ENCODE measurements at regions not wholly inside any gene's neighbourhood (a gene's known extent, or its start where the extent isn't known, plus 50 kb on each side); places are given as distances from the start of the nearest gene placed in this dataset.
"Not testable (repeated sequence)": the region's sequence is repeated elsewhere in the genome, so short reads cannot be mapped to it uniquely, and the experiment has no call there.

DNA sequence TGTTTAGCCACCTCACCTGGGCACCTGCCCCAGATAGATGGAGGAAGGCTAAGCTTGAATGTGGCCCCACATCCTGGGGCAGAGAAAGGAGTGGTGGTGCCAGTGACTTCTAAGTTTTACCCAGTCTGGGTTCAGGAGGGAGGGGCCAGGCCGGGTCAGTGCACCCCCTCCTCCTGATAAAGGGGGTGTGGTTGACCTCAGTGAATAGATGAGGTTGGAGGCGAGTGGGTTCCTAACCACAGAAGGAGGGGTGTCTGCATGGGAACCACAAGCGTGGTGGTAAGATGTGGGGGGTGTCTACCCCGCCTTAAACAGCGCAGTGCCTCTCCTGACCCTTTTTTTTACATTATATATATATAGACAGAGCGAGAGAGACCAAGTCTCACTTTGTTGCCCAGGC is 105.3 kb upstream of the KCTD7 start:
- Histone ChIP-seq H2AFZ (ENCODE audit: low read depth, low read length) (no peak overlapping the region), H3K27me3 (ENCODE audit: control insufficient read depth in 2 of 2, insufficient read depth in 2 of 2, low read length in 2 of 2) (no peaks in the 10 kb centered on the region), H3K36me3 (ENCODE audit: control insufficient read depth in 2 of 2, extremely low read depth in 1 of 2, insufficient read depth in 2 of 2, low read length in 2 of 2) (no peaks in the 10 kb centered on the region), H3K79me2 (ENCODE audit: control insufficient read depth, insufficient read depth, low read length) (no peaks in the 10 kb centered on the region), H3K27ac (ENCODE audit: insufficient read depth, low read depth, low read length) (no peak overlapping the region), H3K9ac (replicated peaks; ENCODE audit: extremely low read depth, insufficient read depth, low read length) (no peak overlapping the region), H3K4me3 (replicated peaks in 1 of 3; ENCODE audit: insufficient read depth in 1 of 3, low read depth in 1 of 3, low read length in 3 of 3) (no peak overlapping the region), H3K9me3 (replicated peaks; ENCODE audit: control insufficient read depth, insufficient read depth, low read length) (no peaks in the 10 kb centered on the region), H3K4me2 (ENCODE audit: insufficient read depth, low read length) (no peak overlapping the region), H3K4me1 (ENCODE audit: control insufficient read depth, extremely low read depth, insufficient read depth, low read length) (no peaks in the 10 kb centered on the region), H4K20me1 (replicated peaks; ENCODE audit: control insufficient read depth, extremely low read depth, insufficient read depth, low read length) (no peaks in the 10 kb centered on the region), H3K9me1 (replicated peaks; ENCODE audit: control insufficient read depth, extremely low read depth, insufficient read depth, low read length) (no peaks in the 10 kb centered on the region)
- DNase-seq (ENCODE audit: low read depth, low spot score) (no peak), FAIRE-seq (no peak)
- ChIA-PET POLR2A (no interaction called here), CTCF (no interaction called here)
- BruUV-seq (replicated peaks) = no TSS peak
- dilution Hi-C loops (cut with MboI; ENCODE audit: extremely low pct_ligation_motif_present, low sequenced_read_pairs) (no loop called here), intact Hi-C loops (cut with micrococcal nuclease) (no loop called here)
- TF ChIP-seq FOS (IDR thresholded peaks at IDR 0.05; ENCODE audit: borderline replicate concordance, insufficient read depth, low read length) (no peak), GATA2 (IDR thresholded peaks at IDR 0.05; ENCODE audit: insufficient read depth, insufficient read length, low read depth, low read length) (no peak), POLR2AphosphoS5 (IDR thresholded peaks at IDR 0.05; ENCODE audit: insufficient read depth, low read depth, low read length) (no peak), EZH2 (IDR thresholded peaks at IDR 0.05; ENCODE audit: borderline replicate concordance, low read depth, low read length, severe bottlenecking) (no peak), JUN (IDR thresholded peaks at IDR 0.05; ENCODE audit: borderline replicate concordance, insufficient read depth, insufficient read length, low read depth) (no peak), MYC (IDR thresholded peaks at IDR 0.05; ENCODE audit: low read depth, low read length) (no peak), POLR2A (IDR thresholded peaks at IDR 0.05; ENCODE audit: low read depth, low read length) (no peak)
- TF ChIP-seq, protein P1, sequence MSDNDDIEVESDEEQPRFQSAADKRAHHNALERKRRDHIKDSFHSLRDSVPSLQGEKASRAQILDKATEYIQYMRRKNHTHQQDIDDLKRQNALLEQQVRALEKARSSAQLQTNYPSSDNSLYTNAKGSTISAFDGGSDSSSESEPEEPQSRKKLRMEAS (IDR thresholded peaks at IDR 0.05; ENCODE audit: insufficient read depth, insufficient read length) = no peak

DNA sequence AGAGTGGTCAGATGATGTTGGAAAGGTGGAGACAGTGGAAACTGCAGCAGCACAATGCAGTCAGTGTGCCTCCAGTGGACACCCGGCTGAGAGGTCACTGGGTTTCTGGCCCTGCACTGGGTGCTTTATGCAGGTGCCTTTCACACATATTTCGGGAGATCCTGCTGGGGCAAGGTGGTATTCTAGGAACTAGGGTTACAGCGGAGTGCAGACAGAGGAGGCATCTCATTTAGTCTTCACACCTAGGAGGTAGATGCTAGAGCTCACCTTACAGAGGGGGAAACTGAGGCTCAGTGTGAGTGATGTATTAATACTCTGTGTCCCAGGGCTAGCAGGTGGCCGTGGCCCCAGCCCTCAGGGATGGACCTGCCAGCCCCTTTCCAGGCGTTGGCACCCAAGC is 103.9 kb upstream of the KCTD7 start:
- no peak overlapping the region for H3K27ac ChIP-seq (ENCODE audit: insufficient read depth, low read depth, low read length)
- ChIA-PET POLR2A (no interaction called here), CTCF (interaction anchor here (1.2 to 1.3 kb wide), 2 partner anchors 111 to 494 kb away, joined by 3 read pairs; no protein-coding TSS in a partner anchor)
- no peaks in the 10 kb centered on the region for H3K9me1 ChIP-seq (replicated peaks; ENCODE audit: control insufficient read depth, extremely low read depth, insufficient read depth, low read length)
- FAIRE-seq (no peak), DNase-seq (ENCODE audit: low read depth, low spot score) (no peak)
- no peaks in the 10 kb centered on the region for H3K79me2 ChIP-seq (ENCODE audit: control insufficient read depth, insufficient read depth, low read length)
- H3K4me1 ChIP-seq (ENCODE audit: control insufficient read depth, extremely low read depth, insufficient read depth, low read length) = no peaks in the 10 kb centered on the region
- intact Hi-C loops (cut with micrococcal nuclease) (no loop called here), dilution Hi-C loops (cut with MboI; ENCODE audit: extremely low pct_ligation_motif_present, low sequenced_read_pairs) (no loop called here)
- TF ChIP-seq EZH2 (IDR thresholded peaks at IDR 0.05; ENCODE audit: borderline replicate concordance, low read depth, low read length, severe bottlenecking) = no peak
- no peak overlapping the region for H3K4me3 ChIP-seq (replicated peaks in 1 of 3; ENCODE audit: insufficient read depth in 1 of 3, low read depth in 1 of 3, low read length in 3 of 3)
- no peaks in the 10 kb centered on the region for H3K36me3 ChIP-seq (ENCODE audit: control insufficient read depth in 2 of 2, extremely low read depth in 1 of 2, insufficient read depth in 2 of 2, low read length in 2 of 2)
- H3K4me2 ChIP-seq (ENCODE audit: insufficient read depth, low read length) = no peak overlapping the region
- no TSS peak for BruUV-seq (replicated peaks)
- H3K9me3 ChIP-seq (replicated peaks; ENCODE audit: control insufficient read depth, insufficient read depth, low read length) = no peaks in the 10 kb centered on the region
- no peak overlapping the region for H3K9ac ChIP-seq (replicated peaks; ENCODE audit: extremely low read depth, insufficient read depth, low read length)
- no peaks in the 10 kb centered on the region for H3K27me3 ChIP-seq (ENCODE audit: control insufficient read depth in 2 of 2, insufficient read depth in 2 of 2, low read length in 2 of 2)
- H2AFZ ChIP-seq (ENCODE audit: low read depth, low read length) = no peak overlapping the region
- H4K20me1 ChIP-seq (replicated peaks; ENCODE audit: control insufficient read depth, extremely low read depth, insufficient read depth, low read length) = no peaks in the 10 kb centered on the region

DNA sequence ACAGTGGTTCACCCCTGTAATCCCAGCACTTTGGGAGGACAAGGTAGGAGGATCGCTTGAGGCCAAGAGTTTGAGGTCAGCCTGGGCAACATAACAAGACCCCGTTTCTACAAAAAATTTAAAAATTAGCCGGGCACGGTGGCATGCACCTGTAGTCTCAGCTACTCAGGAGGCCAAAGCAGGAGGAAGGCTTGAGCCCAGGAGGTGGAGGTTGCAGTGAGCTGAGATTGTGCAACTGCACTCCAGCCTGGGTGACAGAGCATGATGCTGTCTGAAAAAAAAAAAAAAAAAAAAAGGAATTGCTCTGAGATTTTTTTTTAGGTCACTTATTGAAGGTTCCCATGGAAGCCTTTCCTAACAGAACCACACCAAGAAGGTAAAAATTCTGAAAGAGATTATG is 101.9 kb upstream of the KCTD7 start:
- POLR2A ChIA-PET = interaction anchor here (0.7 kb wide), 1 partner anchor 39 kb away, joined by 8 read pairs; no protein-coding TSS in a partner anchor
- H2AFZ ChIP-seq (ENCODE audit: low read depth, low read length) = not testable (repeated sequence)

More for the DNA sequence above, 101.9 kb upstream of the KCTD7 start:
- intact Hi-C loops (cut with micrococcal nuclease); dilution Hi-C loops (cut with MboI; ENCODE audit: extremely low pct_ligation_motif_present, low sequenced_read_pairs); DNase-seq (ENCODE audit: low read depth, low spot score); H3K9ac ChIP-seq (replicated peaks; ENCODE audit: extremely low read depth, insufficient read depth, low read length); H3K36me3 ChIP-seq (ENCODE audit: control insufficient read depth in 2 of 2, extremely low read depth in 1 of 2, insufficient read depth in 2 of 2, low read length in 2 of 2); H3K4me3 ChIP-seq (replicated peaks in 1 of 3; ENCODE audit: insufficient read depth in 1 of 3, low read depth in 1 of 3, low read length in 3 of 3); H3K4me1 ChIP-seq (ENCODE audit: control insufficient read depth, extremely low read depth, insufficient read depth, low read length); H4K20me1 ChIP-seq (replicated peaks; ENCODE audit: control insufficient read depth, extremely low read depth, insufficient read depth, low read length); H3K79me2 ChIP-seq (ENCODE audit: control insufficient read depth, insufficient read depth, low read length); H3K9me3 ChIP-seq (replicated peaks; ENCODE audit: control insufficient read depth, insufficient read depth, low read length); BruUV-seq (replicated peaks); FAIRE-seq; H3K4me2 ChIP-seq (ENCODE audit: insufficient read depth, low read length); H3K9me1 ChIP-seq (replicated peaks; ENCODE audit: control insufficient read depth, extremely low read depth, insufficient read depth, low read length); H3K27me3 ChIP-seq (ENCODE audit: control insufficient read depth in 2 of 2, insufficient read depth in 2 of 2, low read length in 2 of 2); CTCF ChIA-PET; H3K27ac ChIP-seq (ENCODE audit: insufficient read depth, low read depth, low read length): not testable (repeated sequence)
